ENCODE measurements at regions not wholly inside any gene's neighbourhood (a gene's known extent, or its start where the extent isn't known, plus 50 kb on each side); places are given as distances from the start of the nearest gene placed in this dataset.

DNA sequence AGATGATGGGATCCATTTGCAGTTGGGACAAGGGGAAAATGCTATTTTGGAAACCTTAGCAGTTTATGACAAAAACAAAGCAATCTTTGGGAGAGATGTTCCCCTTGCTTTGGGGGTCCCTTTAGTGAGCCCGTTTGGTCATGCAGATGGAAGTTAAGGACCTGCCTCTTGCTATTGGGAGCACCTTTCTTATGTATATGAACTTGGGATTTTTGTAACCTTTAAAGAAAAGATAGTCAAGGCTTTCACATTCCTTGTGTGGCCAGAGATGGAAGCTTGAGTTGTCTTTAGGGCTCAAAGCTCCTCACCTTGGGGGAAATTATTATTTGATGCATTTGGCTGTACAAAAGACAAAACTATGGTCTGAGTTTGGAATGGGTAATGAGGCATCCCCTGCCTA lies 179.0 kb upstream of the PLPP4 start:
- no peak overlapping the region for H3K9ac ChIP-seq (ENCODE audit: insufficient read depth in 1 of 2, low read depth in 2 of 2, low read length in 2 of 2)
- no TSS peak for BruUV-seq (replicated peaks)
- WGBS (ENCODE audit: insufficient coverage, low coverage, missing lambda C conversion rate): 8% methylated on average over 1 of the region's 1 CpG
- H3K4me3 ChIP-seq: no peak overlapping the region
- no peak for FAIRE-seq
- no peaks in the 10 kb centered on the region for H3K36me3 ChIP-seq (ENCODE audit: control insufficient read depth, insufficient read depth, low read length)
- no peaks in the 10 kb centered on the region for H3K27me3 ChIP-seq (ENCODE audit: control insufficient read depth in 2 of 2, insufficient read depth in 2 of 2, low read length in 2 of 2)
- POLR2A ChIA-PET: no interaction called here
- ATAC-seq: no peak
- H3K9me3 ChIP-seq (replicated peaks; ENCODE audit: control insufficient read depth, insufficient read depth, low read depth, low read length): no peaks in the 10 kb centered on the region
- CTCF ChIA-PET (ENCODE audit: low intra/inter-chr PET ratio): no interaction called here
- H2AFZ ChIP-seq (ENCODE audit: low read depth, low read length): no peak overlapping the region
- no peaks in the 10 kb centered on the region for H3K4me1 ChIP-seq (replicated peaks in 1 of 2; ENCODE audit: control insufficient read depth in 2 of 2, insufficient read depth in 2 of 2, low read length in 2 of 2)
- no peak overlapping the region for H3K4me2 ChIP-seq (ENCODE audit: insufficient read depth, low read length)
- no peaks in the 10 kb centered on the region for H3K9me1 ChIP-seq (ENCODE audit: control insufficient read depth, insufficient read depth, low read length)
- intact Hi-C loops (cut with micrococcal nuclease) (no loop called here), in situ Hi-C loops (cut with MboI) (no loop called here)
- DNase-seq (ENCODE audit: extremely low read depth in 1 of 4, low spot score in 3 of 4): no peak
- H3K79me2 ChIP-seq (ENCODE audit: control insufficient read depth, insufficient read depth, low read length): no peaks in the 10 kb centered on the region
- no peak overlapping the region for H3K27ac ChIP-seq (ENCODE audit: extremely low read depth, low read depth, low read length)
- no peaks in the 10 kb centered on the region for H4K20me1 ChIP-seq (replicated peaks; ENCODE audit: control insufficient read depth, insufficient read depth, low read length)
- TF ChIP-seq CBFB (CRISPR knock-in tag; IDR thresholded peaks at IDR 0.05) (no peak), ZNF830 (CRISPR knock-in tag; IDR thresholded peaks at IDR 0.05) (no peak), TCF7L2 (IDR thresholded peaks at IDR 0.05; ENCODE audit: low read depth, low read length) (no peak), TRIM24 (IDR thresholded peaks at IDR 0.05) (no peak), FOXK2 (conservative IDR thresholded peaks at IDR 0.05 in 1 of 2, IDR thresholded peaks at IDR 0.05 in 1 of 2; ENCODE audit: low read depth in 2 of 2) (no peak), SMC3 (conservative IDR thresholded peaks at IDR 0.05; ENCODE audit: insufficient read depth, low read depth, low read length) (no peak), SRSF7 (optimal IDR thresholded peaks at IDR 0.05; ENCODE audit: low read depth, low read length) (no peak), ZSCAN29 (IDR thresholded peaks at IDR 0.05) (no peak), ZNF551 (CRISPR knock-in tag; IDR thresholded peaks at IDR 0.05) (no peak), ZKSCAN1 (IDR thresholded peaks at IDR 0.05; ENCODE audit: low read depth, low read length) (no peak), FOXM1 (IDR thresholded peaks at IDR 0.05; ENCODE audit: low read depth) (no peak), FOXM1 (CRISPR knock-in tag; IDR thresholded peaks at IDR 0.05; ENCODE audit: low read depth) (no peak)
- TF ChIP-seq, protein P1, sequence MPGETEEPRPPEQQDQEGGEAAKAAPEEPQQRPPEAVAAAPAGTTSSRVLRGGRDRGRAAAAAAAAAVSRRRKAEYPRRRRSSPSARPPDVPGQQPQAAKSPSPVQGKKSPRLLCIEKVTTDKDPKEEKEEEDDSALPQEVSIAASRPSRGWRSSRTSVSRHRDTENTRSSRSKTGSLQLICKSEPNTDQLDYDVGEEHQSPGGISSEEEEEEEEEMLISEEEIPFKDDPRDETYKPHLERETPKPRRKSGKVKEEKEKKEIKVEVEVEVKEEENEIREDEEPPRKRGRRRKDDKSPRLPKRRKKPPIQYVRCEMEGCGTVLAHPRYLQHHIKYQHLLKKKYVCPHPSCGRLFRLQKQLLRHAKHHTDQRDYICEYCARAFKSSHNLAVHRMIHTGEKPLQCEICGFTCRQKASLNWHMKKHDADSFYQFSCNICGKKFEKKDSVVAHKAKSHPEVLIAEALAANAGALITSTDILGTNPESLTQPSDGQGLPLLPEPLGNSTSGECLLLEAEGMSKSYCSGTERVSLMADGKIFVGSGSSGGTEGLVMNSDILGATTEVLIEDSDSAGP (CRISPR knock-in tag; IDR thresholded peaks at IDR 0.05): no peak
- TF ChIP-seq, protein P2, sequence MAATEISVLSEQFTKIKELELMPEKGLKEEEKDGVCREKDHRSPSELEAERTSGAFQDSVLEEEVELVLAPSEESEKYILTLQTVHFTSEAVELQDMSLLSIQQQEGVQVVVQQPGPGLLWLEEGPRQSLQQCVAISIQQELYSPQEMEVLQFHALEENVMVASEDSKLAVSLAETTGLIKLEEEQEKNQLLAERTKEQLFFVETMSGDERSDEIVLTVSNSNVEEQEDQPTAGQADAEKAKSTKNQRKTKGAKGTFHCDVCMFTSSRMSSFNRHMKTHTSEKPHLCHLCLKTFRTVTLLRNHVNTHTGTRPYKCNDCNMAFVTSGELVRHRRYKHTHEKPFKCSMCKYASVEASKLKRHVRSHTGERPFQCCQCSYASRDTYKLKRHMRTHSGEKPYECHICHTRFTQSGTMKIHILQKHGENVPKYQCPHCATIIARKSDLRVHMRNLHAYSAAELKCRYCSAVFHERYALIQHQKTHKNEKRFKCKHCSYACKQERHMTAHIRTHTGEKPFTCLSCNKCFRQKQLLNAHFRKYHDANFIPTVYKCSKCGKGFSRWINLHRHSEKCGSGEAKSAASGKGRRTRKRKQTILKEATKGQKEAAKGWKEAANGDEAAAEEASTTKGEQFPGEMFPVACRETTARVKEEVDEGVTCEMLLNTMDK (IDR thresholded peaks at IDR 0.05; ENCODE audit: borderline replicate concordance, insufficient read depth, low read depth, low read length, poor library complexity, severe bottlenecking): no peak
- TF ChIP-seq, protein P3, sequence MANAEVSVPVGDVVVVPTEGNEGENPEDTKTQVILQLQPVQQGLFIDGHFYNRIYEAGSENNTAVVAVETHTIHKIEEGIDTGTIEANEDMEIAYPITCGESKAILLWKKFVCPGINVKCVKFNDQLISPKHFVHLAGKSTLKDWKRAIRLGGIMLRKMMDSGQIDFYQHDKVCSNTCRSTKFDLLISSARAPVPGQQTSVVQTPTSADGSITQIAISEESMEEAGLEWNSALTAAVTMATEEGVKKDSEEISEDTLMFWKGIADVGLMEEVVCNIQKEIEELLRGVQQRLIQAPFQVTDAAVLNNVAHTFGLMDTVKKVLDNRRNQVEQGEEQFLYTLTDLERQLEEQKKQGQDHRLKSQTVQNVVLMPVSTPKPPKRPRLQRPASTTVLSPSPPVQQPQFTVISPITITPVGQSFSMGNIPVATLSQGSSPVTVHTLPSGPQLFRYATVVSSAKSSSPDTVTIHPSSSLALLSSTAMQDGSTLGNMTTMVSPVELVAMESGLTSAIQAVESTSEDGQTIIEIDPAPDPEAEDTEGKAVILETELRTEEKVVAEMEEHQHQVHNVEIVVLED (CRISPR knock-in tag; IDR thresholded peaks at IDR 0.05): no peak
- TF ChIP-seq, protein P4, sequence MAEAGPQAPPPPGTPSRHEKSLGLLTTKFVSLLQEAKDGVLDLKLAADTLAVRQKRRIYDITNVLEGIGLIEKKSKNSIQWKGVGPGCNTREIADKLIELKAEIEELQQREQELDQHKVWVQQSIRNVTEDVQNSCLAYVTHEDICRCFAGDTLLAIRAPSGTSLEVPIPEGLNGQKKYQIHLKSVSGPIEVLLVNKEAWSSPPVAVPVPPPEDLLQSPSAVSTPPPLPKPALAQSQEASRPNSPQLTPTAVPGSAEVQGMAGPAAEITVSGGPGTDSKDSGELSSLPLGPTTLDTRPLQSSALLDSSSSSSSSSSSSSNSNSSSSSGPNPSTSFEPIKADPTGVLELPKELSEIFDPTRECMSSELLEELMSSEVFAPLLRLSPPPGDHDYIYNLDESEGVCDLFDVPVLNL (CRISPR knock-in tag; IDR thresholded peaks at IDR 0.05; ENCODE audit: low read depth): no peak
- TF ChIP-seq, protein P5, sequence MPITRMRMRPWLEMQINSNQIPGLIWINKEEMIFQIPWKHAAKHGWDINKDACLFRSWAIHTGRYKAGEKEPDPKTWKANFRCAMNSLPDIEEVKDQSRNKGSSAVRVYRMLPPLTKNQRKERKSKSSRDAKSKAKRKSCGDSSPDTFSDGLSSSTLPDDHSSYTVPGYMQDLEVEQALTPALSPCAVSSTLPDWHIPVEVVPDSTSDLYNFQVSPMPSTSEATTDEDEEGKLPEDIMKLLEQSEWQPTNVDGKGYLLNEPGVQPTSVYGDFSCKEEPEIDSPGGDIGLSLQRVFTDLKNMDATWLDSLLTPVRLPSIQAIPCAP (CRISPR knock-in tag; IDR thresholded peaks at IDR 0.05; ENCODE audit: borderline replicate concordance): no peak
